Breast epithelium (tissue), 3 donors: ENCODE measurements at regions not wholly inside any gene's neighbourhood (a gene's known extent, or its start where the extent isn't known, plus 50 kb on each side); places are given as distances from the start of the nearest gene placed in this dataset.

Experiments
- CTCF ChIP-seq, 3 donors: fragments of 450-650 bp; IDR thresholded peaks; one replicate each; pipeline ENCODE4 v1.5.1; 2016 to 2017; ENCODE audit warnings: antibody characterized with exemption in 3 of 3, mild to moderate bottlenecking in 3 of 3, moderate library complexity in 3 of 3
- POLR2A ChIP-seq: fragments of 450-650 bp; IDR thresholded peaks from one replicate; pipeline ENCODE4 v1.6.1; 2016; ENCODE audit warnings: antibody characterized with exemption, mild to moderate bottlenecking, moderate library complexity

- TF ChIP-seq CTCF (IDR thresholded peaks at IDR 0.05) (no peak), POLR2A (no peak)
Measured at GRCh38 chr16:59455497-59455896, 721.4 kb upstream of the GOT2 start.
